ENCODE measurements at regions not wholly inside any gene's neighbourhood (a gene's known extent, or its start where the extent isn't known, plus 50 kb on each side); places are given as distances from the start of the nearest gene placed in this dataset.
"Not testable (repeated sequence)": the region's sequence is repeated elsewhere in the genome, so short reads cannot be mapped to it uniquely, and the experiment has no call there.

- H3K36me3 Mint-ChIP-seq: peaks cover 0 to 18% of the 10 kb centered on the region in 2 donors
- not testable (repeated sequence) for H3K27ac Mint-ChIP-seq; DNase-seq (ENCODE audit: low spot score in 2 of 2); H3K9me3 Mint-ChIP-seq; ATAC-seq
Observed at GRCh38 chr19:34871911-34872310, 54.8 kb upstream of the ZNF30 start.

- DNase-seq (ENCODE audit: low spot score in 2 of 2): no peak
- peaks cover 4 to 5% of the 10 kb centered on the region in 2 donors for H3K9me3 Mint-ChIP-seq
- no peak overlapping the region for H3K27ac Mint-ChIP-seq
- H3K36me3 Mint-ChIP-seq: peaks cover 0 to 23% of the 10 kb centered on the region in 2 donors
- no peak for ATAC-seq
Observed at GRCh38 chr19:34867631-34868030, 59.1 kb upstream of the ZNF30 start.

- H3K27ac Mint-ChIP-seq; H3K9me3 Mint-ChIP-seq; ATAC-seq; DNase-seq (ENCODE audit: low spot score in 2 of 2): not testable (repeated sequence)
- peaks cover 0 to 23% of the 10 kb centered on the region in 2 donors for H3K36me3 Mint-ChIP-seq
Observed at GRCh38 chr19:34865225-34865624, 61.5 kb upstream of the ZNF30 start.

GRCh38 chr19:34859823-34860736, 66.6 kb upstream of the ZNF30 start:
- H3K36me3 Mint-ChIP-seq; H3K9me3 Mint-ChIP-seq; DNase-seq (ENCODE audit: low spot score in 2 of 2): not testable (repeated sequence)
- H3K27ac Mint-ChIP-seq: peak overlapping the region; percentile 0 to 74
- peak; percentile 62 to 67 for ATAC-seq

GRCh38 chr19:34859325-34859724, 67.4 kb upstream of the ZNF30 start:
- not testable (repeated sequence) for H3K9me3 Mint-ChIP-seq; H3K36me3 Mint-ChIP-seq; ATAC-seq; DNase-seq (ENCODE audit: low spot score in 2 of 2)
- H3K27ac Mint-ChIP-seq: peak overlapping the region in 1 of 2 donors; percentile 74

- Mint-ChIP-seq H3K27ac (no peak overlapping the region), H3K36me3 (peaks cover 0 to 9% of the 10 kb centered on the region in 2 donors), H3K9me3 (no peaks in the 10 kb centered on the region)
- DNase-seq (ENCODE audit: low spot score in 2 of 2): no peak
- no peak for ATAC-seq
Observed at GRCh38 chr19:34856052-34856451, 70.7 kb upstream of the ZNF30 start.

- DNase-seq (ENCODE audit: low spot score in 2 of 2): no peak
- no peak for ATAC-seq
- Mint-ChIP-seq H3K9me3 (no peaks in the 10 kb centered on the region), H3K36me3 (no peaks in the 10 kb centered on the region), H3K27ac (no peak overlapping the region)
Observed at GRCh38 chr19:34853369-34853768, 73.3 kb upstream of the ZNF30 start.

GRCh38 chr19:34852669-34853068, 74.0 kb upstream of the ZNF30 start:
- no peak for ATAC-seq
- DNase-seq (ENCODE audit: low spot score in 2 of 2): no peak
- peaks cover 0 to 1% of the 10 kb centered on the region in 2 donors for H3K36me3 Mint-ChIP-seq
- no peaks in the 10 kb centered on the region for H3K9me3 Mint-ChIP-seq
- no peak overlapping the region for H3K27ac Mint-ChIP-seq

- ATAC-seq (no peak), DNase-seq (ENCODE audit: low spot score in 2 of 2) (no peak)
- Mint-ChIP-seq H3K9me3 (no peaks in the 10 kb centered on the region), H3K36me3 (peaks cover 0 to 12% of the 10 kb centered on the region in 2 donors), H3K27ac (no peak overlapping the region)
Observed at GRCh38 chr19:34851277-34851804, 75.4 kb upstream of the ZNF30 start.

GRCh38 chr19:34847393-34847792, 74.4 kb upstream of the ZNF599 start:
- Mint-ChIP-seq H3K36me3 (peaks cover 0 to 12% of the 10 kb centered on the region in 2 donors), H3K27ac (peak overlapping the region in 1 of 2 donors; percentile 69), H3K9me3 (no peaks in the 10 kb centered on the region)
- DNase-seq (ENCODE audit: low spot score in 2 of 2) (no peak), ATAC-seq (no peak)

GRCh38 chr19:34844277-34844676, 71.3 kb upstream of the ZNF599 start:
- no peaks in the 10 kb centered on the region for H3K9me3 Mint-ChIP-seq
- DNase-seq (ENCODE audit: low spot score in 2 of 2) (no peak), ATAC-seq (no peak)
- H3K27ac Mint-ChIP-seq: no peak overlapping the region
- peaks cover 0 to 12% of the 10 kb centered on the region in 2 donors for H3K36me3 Mint-ChIP-seq

- no peak overlapping the region for H3K27ac Mint-ChIP-seq
- ATAC-seq (no peak), DNase-seq (ENCODE audit: low spot score in 2 of 2) (no peak)
- H3K36me3 Mint-ChIP-seq: peaks cover 0 to 1% of the 10 kb centered on the region in 2 donors
- H3K9me3 Mint-ChIP-seq: no peaks in the 10 kb centered on the region
Observed at GRCh38 chr19:34841780-34842179, 68.8 kb upstream of the ZNF599 start.

GRCh38 chr19:34838753-34839431, 65.9 kb upstream of the ZNF599 start:
- DNase-seq (ENCODE audit: low spot score in 2 of 2) (peak in 1 of 2 donors; percentile 30), ATAC-seq (peak; percentile 50 to 60)
- Mint-ChIP-seq H3K9me3 (no peaks in the 10 kb centered on the region), H3K27ac (peak overlapping the region in 1 of 2 donors; percentile 11), H3K36me3 (no peaks in the 10 kb centered on the region)

- H3K27ac Mint-ChIP-seq: peak overlapping the region in 1 of 2 donors; percentile 11
- no peak for ATAC-seq
- no peak for DNase-seq (ENCODE audit: low spot score in 2 of 2)
- H3K36me3 Mint-ChIP-seq: no peaks in the 10 kb centered on the region
- no peaks in the 10 kb centered on the region for H3K9me3 Mint-ChIP-seq
Observed at GRCh38 chr19:34838248-34838647, 65.2 kb upstream of the ZNF599 start.

- no peak overlapping the region for H3K27ac Mint-ChIP-seq
Observed at GRCh38 chr19:34837262-34837661, 64.2 kb upstream of the ZNF599 start.

GRCh38 chr19:34835631-34836351, 62.8 kb upstream of the ZNF599 start:
- no peaks in the 10 kb centered on the region for H3K36me3 Mint-ChIP-seq
- H3K9me3 Mint-ChIP-seq: no peaks in the 10 kb centered on the region
- H3K27ac Mint-ChIP-seq: no peak overlapping the region
- no peak for DNase-seq (ENCODE audit: low spot score in 2 of 2)
- ATAC-seq: no peak

More at GRCh38 chr19:34837262-34837661, 64.2 kb upstream of the ZNF599 start:
- DNase-seq (ENCODE audit: low spot score in 2 of 2) (no peak), ATAC-seq (no peak)
- no peaks in the 10 kb centered on the region for H3K9me3 Mint-ChIP-seq
- no peaks in the 10 kb centered on the region for H3K36me3 Mint-ChIP-seq
